HG02610 (cell line): ENCODE measurements at regions not wholly inside any gene's neighbourhood (a gene's known extent, or its start where the extent isn't known, plus 50 kb on each side); places are given as distances from the start of the nearest gene placed in this dataset.

ENCODE experiments used
- ATAC-seq: cut with Tn5 transposase; IDR thresholded peaks from one replicate; pipeline ENCODE4 v1.9.1; 2021; ENCODE audit warnings: mild to moderate bottlenecking, moderate library complexity; ENCODE audit not compliant: unreplicated experiment

DNA sequence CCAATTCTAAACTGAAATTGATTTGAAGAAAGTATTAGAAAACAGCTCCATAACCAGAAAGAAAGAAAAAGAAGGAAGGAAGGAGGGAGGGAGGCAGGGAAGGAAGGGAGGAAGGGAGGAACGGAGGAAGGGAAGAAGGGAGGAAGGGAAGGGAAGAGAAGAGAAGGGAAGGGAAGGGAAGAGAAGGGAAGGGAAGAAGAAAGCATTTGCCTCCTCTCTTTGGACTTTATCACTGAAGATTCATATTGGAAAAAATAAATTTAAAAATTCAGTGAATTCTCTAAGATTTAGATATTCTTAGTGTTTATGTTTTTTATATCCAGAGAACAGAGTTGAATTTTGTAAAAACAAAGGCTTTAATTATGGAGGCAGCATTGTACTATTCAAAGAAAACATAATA lies 68.5 kb upstream of the NXT1 start:
- no peak for ATAC-seq

DNA sequence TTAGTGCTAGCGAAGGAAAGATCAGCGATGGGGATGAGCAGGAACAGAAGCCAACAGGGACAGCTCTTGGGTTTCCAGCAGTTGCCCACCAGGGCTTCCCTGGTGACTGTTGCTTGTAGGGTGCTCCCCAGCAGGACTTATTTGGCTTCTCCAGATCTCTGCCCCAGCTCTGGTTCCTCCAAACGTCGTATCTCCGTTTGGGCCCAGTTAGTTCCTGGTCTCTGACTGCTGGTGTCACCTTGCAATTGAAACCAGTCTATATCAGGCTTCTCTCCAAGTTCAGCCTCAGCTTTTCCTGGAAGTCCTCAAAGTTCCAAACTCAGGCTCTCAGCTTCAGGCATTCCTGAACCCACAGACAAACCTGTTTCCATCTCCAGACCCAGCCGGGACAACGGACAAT lies 70.8 kb upstream of the NXT1 start:
- ATAC-seq: no peak

DNA sequence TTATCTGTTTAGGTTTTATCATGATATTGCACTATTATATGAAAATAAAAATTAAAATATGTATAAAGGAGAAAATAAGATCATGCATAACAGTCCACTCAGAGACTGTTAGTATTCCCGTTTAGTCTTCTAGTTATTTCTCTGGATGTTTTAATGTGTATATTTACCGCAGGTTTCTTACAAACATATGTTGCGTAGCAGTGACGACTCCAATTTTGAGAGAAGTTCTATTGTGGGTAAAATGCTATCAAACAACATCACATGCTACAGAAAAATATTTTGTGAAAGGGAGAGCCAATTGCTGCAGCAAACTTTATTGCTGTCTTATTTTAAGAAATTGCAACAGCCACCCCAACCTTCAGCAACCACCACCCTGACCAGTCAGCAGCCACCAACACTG lies 72.4 kb upstream of the NXT1 start:
- ATAC-seq: no peak

DNA sequence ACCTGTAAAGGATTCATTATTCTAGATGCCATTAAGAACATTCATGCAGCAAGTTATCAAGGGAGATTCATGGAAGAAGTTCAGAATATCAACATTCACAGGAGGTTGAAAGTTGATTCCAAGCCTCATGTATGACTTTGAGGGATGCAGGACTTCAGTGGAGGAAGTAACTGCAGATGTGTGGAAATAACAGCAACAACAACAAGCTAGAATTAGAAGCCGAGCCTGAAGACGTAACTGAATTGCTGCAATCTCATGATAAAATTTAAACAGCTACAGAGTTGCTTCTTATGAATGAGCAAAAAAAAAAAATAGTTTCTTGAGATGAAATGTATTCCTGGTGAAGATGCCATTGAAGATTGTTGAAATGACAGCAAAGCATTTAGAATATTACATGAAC lies 73.3 kb upstream of the NXT1 start:
- no peak for ATAC-seq

DNA sequence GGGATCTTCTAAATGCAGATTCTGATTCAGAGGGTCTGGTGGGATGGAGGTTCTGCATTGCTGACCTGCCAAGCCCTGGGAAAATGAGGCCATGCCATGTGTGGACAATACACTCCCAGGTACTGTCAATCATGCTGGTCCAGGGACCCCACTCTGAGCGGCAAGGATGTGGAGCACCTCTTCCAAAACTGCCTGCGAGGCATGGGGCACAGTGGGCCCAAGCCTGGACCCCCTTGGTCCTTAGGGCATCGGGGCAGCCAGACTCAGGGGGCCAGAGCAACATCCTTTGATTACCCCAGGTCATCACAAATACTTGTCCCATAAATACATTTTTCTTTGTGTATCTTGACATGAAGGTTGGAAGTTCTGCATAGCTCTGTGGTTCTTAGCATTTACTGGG lies 76.8 kb upstream of the NXT1 start:
- no peak for ATAC-seq

DNA sequence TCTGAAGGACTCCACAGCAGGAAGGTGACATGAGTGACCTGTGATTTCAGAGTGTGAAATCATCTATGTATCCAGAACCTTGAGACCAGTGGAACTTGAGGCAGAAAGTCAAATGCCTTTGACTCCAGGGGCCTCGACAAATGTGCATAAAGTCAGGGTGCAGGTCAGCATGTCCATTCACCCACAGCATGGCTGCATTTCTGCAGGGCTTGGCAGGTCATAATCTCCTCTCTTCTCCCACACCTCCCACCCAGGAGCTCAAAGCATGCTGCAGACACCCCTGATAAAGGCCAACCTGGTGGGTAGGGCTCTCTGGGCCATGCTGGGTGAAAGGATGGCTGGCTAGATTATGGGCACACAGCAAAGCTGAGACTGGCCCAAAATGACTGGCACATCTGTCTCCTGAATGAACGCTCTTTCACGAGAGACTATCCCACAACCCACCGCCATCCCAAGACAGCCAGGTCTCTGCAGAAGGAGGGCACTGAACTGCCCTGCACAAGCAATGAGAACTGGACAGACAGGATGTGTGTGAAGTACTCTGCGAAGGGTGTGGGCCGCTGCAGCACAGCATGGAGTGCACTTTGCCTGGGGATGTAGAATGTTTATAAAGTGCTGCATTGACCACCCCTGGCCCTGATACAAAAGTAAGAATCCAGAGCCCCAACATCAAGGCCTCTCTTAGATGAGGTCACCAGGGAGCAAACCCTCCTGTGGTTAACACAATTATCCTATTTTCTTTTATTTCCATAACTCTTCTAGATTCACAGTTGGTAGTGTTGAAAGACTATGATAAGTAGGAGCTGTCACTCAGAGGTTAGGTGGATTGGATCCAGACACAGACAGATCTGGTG lies 78.2 kb upstream of the NXT1 start:
- no peak for ATAC-seq

DNA sequence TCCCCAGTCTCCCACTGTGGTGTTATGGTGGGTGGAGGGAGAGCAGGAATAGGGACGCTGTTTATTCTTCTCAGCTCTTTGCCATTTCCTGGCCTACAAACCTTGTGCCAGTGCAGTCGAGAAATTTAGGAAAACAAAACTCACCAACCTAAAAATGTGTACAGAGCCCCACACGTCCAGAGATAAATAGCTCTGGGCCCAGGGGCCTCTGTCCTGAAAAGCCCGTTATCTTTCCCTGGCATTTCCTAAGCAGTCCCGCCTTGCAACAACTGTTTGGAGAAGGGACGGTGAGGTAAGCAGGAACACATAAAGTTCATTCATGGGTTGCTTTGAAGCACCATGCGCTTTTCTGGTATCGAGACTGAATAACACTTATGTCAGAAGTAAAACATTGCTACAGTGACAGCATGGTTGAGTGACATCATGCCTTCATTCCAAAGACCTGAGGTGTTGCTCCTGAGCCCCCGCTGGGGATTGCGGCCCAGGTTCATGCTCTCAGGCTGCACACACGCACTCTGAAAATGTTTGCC lies 80.1 kb upstream of the NXT1 start:
- ATAC-seq: no peak

DNA sequence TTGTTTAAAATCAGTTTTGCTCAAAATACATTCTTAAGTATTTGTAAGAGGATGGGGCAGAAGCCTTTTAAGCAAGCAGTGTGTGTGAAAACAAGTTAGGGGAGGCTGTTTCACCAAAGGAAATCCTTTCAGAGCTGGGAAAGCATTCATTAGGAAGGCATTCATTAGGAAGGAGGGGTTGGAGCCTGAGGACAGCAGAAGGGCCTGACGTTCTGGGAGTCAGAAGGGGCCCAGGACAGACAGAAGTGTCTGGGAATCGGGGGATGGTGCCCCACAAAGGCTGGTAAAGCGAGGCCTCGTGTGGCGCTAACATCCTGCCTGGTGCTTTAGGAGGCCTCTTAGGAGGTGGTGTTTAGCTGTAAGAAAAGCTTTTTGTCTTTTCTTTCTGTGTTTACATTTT lies 80.6 kb upstream of the NXT1 start:
- no peak for ATAC-seq

DNA sequence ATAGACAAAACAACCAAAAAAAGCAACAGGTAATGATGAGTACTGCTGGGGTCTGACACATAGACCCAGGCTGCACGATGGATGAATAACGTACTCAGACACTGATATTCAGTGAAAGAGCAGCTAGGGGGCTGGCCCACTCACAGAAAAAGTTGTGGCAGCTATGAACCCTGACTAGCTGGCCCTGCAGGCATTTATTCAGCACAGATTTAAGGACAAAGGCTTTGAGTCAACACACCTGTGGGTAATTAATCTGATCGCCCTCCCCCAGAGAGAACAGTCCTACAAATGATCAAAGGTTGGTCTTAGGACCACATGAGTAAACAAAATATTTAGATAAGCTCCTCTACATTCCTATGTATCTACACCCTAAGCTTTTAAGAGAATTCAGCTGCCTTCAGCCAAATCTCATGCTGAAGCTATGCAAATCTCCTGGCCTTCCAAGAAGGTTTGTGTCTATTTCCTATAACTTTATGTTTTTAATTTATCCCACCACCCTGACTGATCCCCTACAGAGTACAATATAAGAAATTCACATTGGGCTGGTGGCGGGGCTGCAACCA lies 81.7 kb upstream of the NXT1 start:
- ATAC-seq: no peak

DNA sequence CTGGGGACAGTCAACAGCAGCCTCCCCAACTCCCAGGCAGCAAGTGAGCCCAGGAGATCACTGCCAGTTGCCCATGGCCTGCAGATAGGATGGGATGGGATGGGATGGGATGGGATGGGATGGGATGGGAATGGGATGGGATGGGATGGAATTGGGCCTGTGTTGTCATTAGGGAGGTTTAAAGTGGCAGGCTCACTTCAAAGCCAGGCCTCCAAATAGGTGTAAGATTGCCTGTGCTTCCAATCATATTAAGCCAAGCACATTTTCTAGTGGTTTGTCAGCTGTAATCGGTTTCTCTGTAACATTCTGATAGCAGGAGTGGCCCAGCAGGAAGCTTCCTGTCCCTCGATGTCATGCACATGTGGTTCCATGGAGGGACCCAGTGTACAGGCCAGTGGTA lies 82.7 kb upstream of the NXT1 start:
- no peak for ATAC-seq

DNA sequence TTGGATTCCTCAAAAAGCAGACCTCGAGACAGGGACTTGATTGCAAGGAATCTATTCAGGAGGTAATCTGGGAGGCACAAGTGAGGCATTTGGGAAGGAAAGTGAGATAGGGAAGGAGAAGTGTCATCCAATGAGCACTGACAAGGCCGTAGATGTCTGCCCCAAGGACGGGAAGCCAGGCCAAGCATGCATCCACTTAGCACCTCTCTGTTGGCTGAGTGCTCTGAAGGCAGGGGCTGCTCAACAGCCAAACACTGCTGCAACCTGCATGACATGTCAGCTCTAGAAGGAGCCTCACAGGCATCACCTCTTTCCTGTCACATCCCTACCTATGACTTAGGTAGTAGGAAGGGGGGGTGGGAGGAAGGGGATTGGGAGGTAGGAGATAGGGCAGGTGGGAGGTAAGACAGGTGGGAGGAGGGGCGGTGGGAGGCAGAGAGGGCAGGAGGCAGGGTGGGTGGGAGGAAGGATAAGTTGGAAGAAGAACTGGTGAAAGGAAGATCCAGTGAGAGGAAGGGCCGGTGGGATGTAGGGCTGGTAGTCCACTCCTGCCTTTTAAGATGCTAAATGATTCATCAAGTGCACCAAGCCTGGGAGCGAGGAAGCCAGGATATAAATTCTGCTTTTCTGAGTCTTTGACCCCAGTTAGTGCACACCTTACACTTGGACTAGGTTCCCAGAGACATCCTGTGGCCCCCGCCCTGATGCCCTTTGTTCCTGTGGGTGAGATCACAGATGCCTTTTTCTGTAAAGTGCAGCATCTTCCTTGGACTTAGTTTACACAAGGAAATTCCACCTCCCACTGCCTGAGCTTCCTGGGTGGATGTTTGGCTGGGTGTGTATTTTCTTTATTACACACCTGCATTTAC lies 83.8 kb upstream of the NXT1 start:
- ATAC-seq: no peak

DNA sequence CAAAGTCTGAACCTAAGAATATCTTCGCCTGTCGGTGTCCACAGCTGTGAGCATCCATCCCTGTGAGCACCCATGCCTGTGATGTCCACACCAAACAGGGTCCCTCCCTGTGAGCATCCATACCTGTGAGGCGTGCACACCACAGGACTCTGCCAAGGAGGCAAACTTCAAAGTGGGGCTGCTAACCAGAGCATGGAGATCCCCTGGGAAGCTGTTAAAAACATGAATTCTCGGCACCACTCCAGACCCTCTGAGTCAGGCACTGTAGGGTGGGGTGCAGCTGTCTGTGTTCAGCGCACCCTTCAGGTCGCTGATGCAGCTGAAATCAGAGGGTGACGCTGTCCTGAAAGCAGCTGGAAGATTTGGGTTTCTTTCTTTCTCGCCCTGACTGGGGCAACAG lies 85.4 kb upstream of the NXT1 start:
- ATAC-seq: no peak

DNA sequence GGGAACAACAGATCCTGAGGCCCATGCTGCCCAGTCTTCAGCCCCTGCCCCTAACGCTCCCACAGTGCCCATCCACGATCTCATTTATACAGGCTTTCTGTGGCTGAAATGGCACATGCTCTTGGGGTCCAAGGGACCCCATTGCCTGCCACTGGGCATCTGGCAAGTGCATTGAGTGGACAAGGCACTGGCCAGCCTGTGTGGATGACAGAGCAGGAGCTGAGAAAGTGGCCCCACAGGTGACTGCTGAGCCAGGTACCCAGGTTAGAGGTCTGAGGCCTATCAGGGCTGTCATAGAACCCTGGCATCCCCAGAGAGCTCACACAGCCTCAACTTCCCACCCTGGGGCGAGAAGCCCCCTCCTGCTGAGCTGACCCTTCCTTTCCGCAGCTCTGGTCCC lies 86.0 kb upstream of the NXT1 start:
- no peak for ATAC-seq

DNA sequence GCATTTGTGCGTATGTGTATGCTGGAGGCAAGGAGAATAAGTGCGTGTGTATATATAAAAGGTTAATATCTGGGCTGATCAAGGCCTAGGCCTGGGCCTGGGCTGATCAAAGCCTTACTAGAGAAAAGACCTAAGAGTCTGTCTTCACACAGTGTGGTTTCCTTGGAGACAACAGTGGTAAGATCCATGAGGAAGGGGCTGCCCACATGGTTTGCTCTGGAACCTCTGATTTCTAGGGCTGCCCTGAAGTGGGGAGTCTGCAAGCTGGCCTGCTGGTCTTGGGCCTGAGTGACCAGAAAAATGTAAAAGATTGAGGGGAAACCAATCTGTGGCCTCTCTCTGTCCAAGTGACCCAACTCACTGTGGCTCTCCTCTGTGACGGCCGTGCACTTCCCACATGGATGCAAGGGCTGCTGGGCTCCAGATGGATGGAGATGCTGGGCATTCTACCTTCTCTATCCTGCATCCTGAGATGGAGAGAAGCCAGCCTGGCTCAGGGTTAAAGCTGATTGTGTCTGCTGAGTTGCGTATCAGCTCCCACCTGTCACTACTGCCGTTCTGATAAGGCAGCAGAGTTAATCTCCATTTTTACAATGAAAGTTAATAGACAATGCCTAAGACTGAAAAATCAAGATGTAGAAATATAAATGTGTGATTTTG lies 90.3 kb upstream of the NXT1 start:
- no peak for ATAC-seq

DNA sequence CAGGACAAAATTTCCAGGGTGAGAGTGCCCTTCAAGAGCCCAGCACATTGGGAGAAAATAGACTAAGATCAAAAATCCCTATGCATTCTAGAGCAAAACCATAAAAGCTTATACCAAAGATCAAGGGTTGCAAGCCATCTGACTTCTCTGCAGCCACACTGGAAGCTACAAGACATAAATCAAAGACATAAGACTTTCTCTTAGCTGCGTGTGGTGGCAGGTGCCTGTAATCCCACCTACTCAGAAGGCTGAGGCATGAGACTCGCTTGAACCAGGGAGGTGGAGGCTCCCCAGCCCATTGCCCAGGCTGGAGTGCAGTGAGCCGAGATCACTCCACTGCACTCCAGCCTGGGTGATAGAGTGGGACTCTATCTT lies 91.9 kb upstream of the NXT1 start:
- ATAC-seq: no peak

DNA sequence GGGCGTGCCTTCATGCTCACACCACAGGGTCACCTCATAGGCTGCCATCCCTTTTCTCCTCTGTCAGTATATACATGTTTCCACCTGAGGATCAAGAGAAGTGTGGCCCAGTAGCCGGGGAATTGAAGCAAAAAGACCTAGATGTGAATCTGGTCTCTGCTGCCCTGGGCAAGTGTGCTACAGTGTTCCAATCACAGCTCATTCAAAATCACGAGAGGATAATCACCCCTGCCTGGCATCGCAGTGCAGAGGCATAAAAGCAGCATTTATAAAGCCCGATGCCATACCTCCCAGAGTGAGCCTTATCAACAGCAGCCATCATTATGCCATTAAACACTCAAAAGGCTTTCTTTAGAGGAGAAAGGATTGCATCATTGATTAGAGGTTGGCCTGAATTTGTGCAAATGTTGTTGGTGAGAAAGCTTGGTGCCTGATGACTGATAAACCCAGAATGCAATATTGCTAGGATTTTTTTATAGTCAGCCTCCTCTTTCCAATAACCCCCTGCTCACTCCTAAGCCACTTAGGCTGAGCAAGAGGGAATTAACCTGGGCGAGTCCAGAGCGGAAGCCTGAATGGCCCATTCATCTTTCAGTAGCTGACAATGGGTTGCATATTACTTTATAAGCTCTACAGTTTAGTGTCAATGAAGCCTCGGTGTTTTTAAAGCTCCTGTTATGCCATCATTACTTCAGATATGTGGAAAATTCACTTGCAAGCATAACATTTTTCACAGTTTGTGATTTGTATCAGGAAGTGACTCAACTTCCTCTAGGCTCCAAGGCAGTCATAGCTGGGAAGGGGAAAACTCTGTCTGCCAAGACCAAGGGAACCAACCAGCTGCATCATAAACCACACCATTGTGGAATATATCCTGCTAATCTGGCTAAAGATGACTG lies 92.5 kb upstream of the NXT1 start:
- ATAC-seq: no peak

DNA sequence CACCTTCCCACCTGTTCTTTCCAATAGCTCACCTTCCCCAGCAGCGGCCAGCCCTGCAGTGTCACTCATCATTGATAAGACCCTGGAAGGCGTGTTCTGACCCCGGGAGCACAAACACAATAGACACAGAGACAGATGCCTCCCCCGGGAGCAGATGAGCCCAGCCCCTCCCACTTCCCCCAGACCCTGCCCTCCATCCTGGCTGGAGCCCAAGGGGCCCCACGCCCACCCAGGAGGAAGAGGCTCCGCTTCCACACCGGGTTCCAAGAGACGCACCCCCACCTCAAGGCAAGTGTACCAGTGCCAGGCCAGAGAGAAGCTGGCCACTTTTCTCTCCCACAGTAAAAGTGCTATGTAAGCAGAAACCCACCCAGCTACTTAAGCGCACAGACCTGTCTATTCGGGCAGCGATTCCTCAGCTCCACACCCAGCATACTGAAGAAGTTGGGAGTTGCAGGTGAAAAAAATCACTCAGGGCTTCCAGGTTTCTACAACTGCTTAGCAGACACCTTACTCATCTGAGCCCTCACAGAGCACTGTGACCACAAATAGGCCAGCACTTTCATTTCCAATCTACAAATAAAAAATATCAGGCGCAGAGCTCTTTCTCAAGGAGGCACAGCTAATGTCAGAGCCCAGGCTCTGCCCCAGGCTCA lies 93.4 kb upstream of the NXT1 start:
- ATAC-seq: no peak

DNA sequence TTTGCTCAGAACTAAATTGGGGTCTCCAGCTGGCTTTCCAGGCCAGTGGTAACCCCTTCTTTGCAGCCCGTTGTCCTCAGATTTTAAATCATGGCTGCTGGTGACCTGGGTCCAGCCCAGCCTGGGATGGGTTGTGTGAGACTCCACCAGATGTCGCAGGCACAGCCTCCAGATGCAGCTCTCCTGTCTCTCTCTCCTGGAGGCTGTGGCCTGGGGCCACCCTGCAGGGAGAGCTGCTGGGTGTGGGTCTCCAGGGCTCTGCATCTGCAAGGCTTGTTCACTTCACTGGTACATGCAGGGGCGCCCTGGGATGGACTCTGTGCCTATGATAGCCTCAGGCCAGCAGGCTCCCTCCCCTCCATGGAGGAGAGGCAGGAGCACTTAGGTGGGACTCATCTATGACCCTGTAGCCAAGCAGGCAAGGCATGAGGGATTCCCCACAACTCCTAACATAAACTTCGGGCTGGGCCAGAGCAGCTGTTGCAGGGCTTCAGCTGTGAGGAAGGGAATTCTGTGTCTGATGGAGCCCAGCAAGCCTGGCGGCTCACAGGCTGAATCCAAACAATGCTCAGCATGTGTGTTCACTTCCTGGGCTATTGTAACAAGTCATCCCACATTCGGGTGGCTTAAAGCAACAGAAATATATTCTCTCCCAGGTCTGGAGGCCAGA lies 94.7 kb upstream of the NXT1 start:
- ATAC-seq: no peak

DNA sequence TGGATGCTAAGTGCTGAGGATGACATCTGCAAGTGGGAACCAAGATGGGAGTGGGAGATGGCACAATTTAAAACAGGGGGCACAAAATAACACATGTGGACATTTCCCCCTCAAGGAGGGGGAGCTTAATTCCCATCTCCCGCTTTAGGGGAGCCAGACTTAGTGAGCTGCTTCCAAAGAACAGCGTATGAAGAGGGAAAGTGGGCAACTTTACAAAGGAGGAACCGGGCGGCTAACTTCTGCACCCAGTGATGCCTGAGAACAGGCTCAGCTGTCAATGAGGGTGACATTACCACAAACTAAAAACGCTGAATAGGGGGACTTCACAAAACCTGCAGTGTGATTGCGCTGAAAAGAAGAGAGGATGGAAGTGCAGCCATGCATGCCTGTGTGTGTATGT lies 95.5 kb upstream of the NXT1 start:
- ATAC-seq: no peak
